Fibroblast of pulmonary artery (primary cell): ENCODE measurements at regions not wholly inside any gene's neighbourhood (a gene's known extent, or its start where the extent isn't known, plus 50 kb on each side); places are given as distances from the start of the nearest gene placed in this dataset.
"Not testable (repeated sequence)": the region's sequence is repeated elsewhere in the genome, so short reads cannot be mapped to it uniquely, and the experiment has no call there.

Experiments used
- DNase-seq: peaks from one replicate; pipeline ENCODE4 v3.0.0-alpha.2; 2010; ENCODE audit warnings: low read depth
- H3K4me3 ChIP-seq: replicated peaks from 2 replicates; pipeline ENCODE4 v1.5.1; 2011; ENCODE audit warnings: low read depth, mild to moderate bottlenecking, control low read depth, low read length, moderate library complexity
- CTCF ChIP-seq: IDR thresholded peaks from 2 replicates; pipeline ENCODE4 v1.5.1; 2011; ENCODE audit warnings: mild to moderate bottlenecking, control low read depth, low read length, inconsistent platforms; ENCODE audit errors: missing control alignments

GRCh38 chr5:19266791-19267190 is 721.2 kb downstream of the CDH18 start:
- TF ChIP-seq CTCF = no peak
- no peak for DNase-seq
- no peak overlapping the region for H3K4me3 ChIP-seq

GRCh38 chr5:19270153-19270552 is 717.8 kb downstream of the CDH18 start:
- DNase-seq = no peak
- no peak for TF ChIP-seq CTCF
- H3K4me3 ChIP-seq = no peak overlapping the region

- no peak overlapping the region for H3K4me3 ChIP-seq
- DNase-seq = no peak
- no peak for TF ChIP-seq CTCF
Observed at GRCh38 chr5:19274578-19274977, 713.4 kb downstream of the CDH18 start.

GRCh38 chr5:19285286-19285685 is 702.7 kb downstream of the CDH18 start:
- DNase-seq = no peak
- TF ChIP-seq CTCF = no peak
- no peak overlapping the region for H3K4me3 ChIP-seq

- H3K4me3 ChIP-seq, DNase-seq: not testable (repeated sequence)
Observed at GRCh38 chr5:19287548-19288277, 700.3 kb downstream of the CDH18 start.

- not testable (repeated sequence) for DNase-seq, H3K4me3 ChIP-seq
Observed at GRCh38 chr5:19288311-19288710, 699.7 kb downstream of the CDH18 start.

GRCh38 chr5:19297934-19298333 is 690.1 kb downstream of the CDH18 start:
- no peak for DNase-seq
- no peak overlapping the region for H3K4me3 ChIP-seq
- TF ChIP-seq CTCF = no peak

GRCh38 chr5:19301271-19301670 is 686.7 kb downstream of the CDH18 start:
- H3K4me3 ChIP-seq = no peak overlapping the region
- no peak for TF ChIP-seq CTCF
- DNase-seq = no peak
